ENCODE measurements at regions not wholly inside any gene's neighbourhood (a gene's known extent, or its start where the extent isn't known, plus 50 kb on each side); places are given as distances from the start of the nearest gene placed in this dataset.

- no peak for TF ChIP-seq POLR2AphosphoS5 (IDR thresholded peaks at IDR 0.05)
- no peak for TF ChIP-seq EP300 (IDR thresholded peaks at IDR 0.05)
- TF ChIP-seq CTCF (IDR thresholded peaks at IDR 0.05), result no peak
Observed at GRCh38 chr3:116905334-116905733, 195.8 kb downstream of the TUSC7 start.
